Retina (tissue), 1 donor: ENCODE measurements at regions not wholly inside any gene's neighbourhood (a gene's known extent, or its start where the extent isn't known, plus 50 kb on each side); places are given as distances from the start of the nearest gene placed in this dataset.
A peak's percentile ranks its signal among the peaks of the same experiment; 100 is the strongest.
"Not testable (repeated sequence)": the region's sequence is repeated elsewhere in the genome, so short reads cannot be mapped to it uniquely, and the experiment has no call there.

Experiments used
- DNase-seq: peaks from one replicate; pipeline ENCODE4 v3.0.0-alpha.2; 2016

GRCh38 chr4:43089730-43090129 lies 197.2 kb downstream of the GRXCR1 start:
- DNase-seq: no peak

GRCh38 chr4:43103048-43103447 lies 210.5 kb downstream of the GRXCR1 start:
- peak; percentile 17 for DNase-seq

- no peak for DNase-seq
Measured at GRCh38 chr4:43112139-43112538, 219.6 kb downstream of the GRXCR1 start.

GRCh38 chr4:43113196-43113595 lies 220.7 kb downstream of the GRXCR1 start:
- no peak for DNase-seq

GRCh38 chr4:43126595-43126994 lies 234.1 kb downstream of the GRXCR1 start:
- no peak for DNase-seq

GRCh38 chr4:43130228-43131021 lies 237.9 kb downstream of the GRXCR1 start:
- no peak for DNase-seq

GRCh38 chr4:43132010-43132582 lies 239.6 kb downstream of the GRXCR1 start:
- peak; percentile 68 for DNase-seq

GRCh38 chr4:43133566-43133965 lies 241.1 kb downstream of the GRXCR1 start:
- no peak for DNase-seq

- DNase-seq: no peak
Measured at GRCh38 chr4:43136752-43137151, 244.2 kb downstream of the GRXCR1 start.

- no peak for DNase-seq
Measured at GRCh38 chr4:43146198-43146597, 253.7 kb downstream of the GRXCR1 start.

- DNase-seq: no peak
Measured at GRCh38 chr4:43148481-43148880, 256.0 kb downstream of the GRXCR1 start.

- DNase-seq: no peak
Measured at GRCh38 chr4:43163101-43163792, 270.7 kb downstream of the GRXCR1 start.

GRCh38 chr4:43189741-43190140 lies 297.2 kb downstream of the GRXCR1 start:
- no peak for DNase-seq

GRCh38 chr4:43212576-43212975 lies 320.1 kb downstream of the GRXCR1 start:
- not testable (repeated sequence) for DNase-seq

GRCh38 chr4:43223820-43224219 lies 331.3 kb downstream of the GRXCR1 start:
- DNase-seq: no peak

GRCh38 chr4:43224559-43224958 lies 332.0 kb downstream of the GRXCR1 start:
- no peak for DNase-seq

GRCh38 chr4:43233321-43233720 lies 340.8 kb downstream of the GRXCR1 start:
- DNase-seq: no peak

- no peak for DNase-seq
Measured at GRCh38 chr4:43234626-43235415, 342.3 kb downstream of the GRXCR1 start.

GRCh38 chr4:43238008-43238407 lies 345.5 kb downstream of the GRXCR1 start:
- no peak for DNase-seq

- DNase-seq: no peak
Measured at GRCh38 chr4:43238585-43238984, 346.1 kb downstream of the GRXCR1 start.

GRCh38 chr4:43241104-43241503 lies 348.6 kb downstream of the GRXCR1 start:
- no peak for DNase-seq

- DNase-seq: no peak
Measured at GRCh38 chr4:43242606-43243005, 350.1 kb downstream of the GRXCR1 start.

- no peak for DNase-seq
Measured at GRCh38 chr4:43243433-43244116, 351.1 kb downstream of the GRXCR1 start.
